Uterus (tissue), 2 donors: ENCODE measurements at regions not wholly inside any gene's neighbourhood (a gene's known extent, or its start where the extent isn't known, plus 50 kb on each side); places are given as distances from the start of the nearest gene placed in this dataset.

Source experiments
- CTCF ChIP-seq, 4 experiments: fragments of 200-600 bp in 2 of 4; fragments of 450-650 bp in 2 of 4; sonication (generic) in 2 of 4; IDR thresholded peaks; one replicate each; pipeline ENCODE4 v1.5.1; 2016 to 2019; ENCODE audit warnings: antibody characterized with exemption in 4 of 4, mild to moderate bottlenecking in 2 of 4, moderate library complexity in 1 of 4
- POLR2A ChIP-seq, 2 donors: fragments of 450-650 bp; IDR thresholded peaks; one replicate each; pipeline ENCODE4 v1.6.1; 2016; ENCODE audit warnings: antibody characterized with exemption in 2 of 2, mild to moderate bottlenecking in 1 of 2, moderate library complexity in 1 of 2

- TF ChIP-seq CTCF (IDR thresholded peaks at IDR 0.05), result no peak
- TF ChIP-seq POLR2A (IDR thresholded peaks at IDR 0.05), result no peak
Observed at GRCh38 chr2:122531290-122532071, 776.0 kb downstream of the TSN start.
